H1 (cell line): ENCODE measurements at regions not wholly inside any gene's neighbourhood (a gene's known extent, or its start where the extent isn't known, plus 50 kb on each side); places are given as distances from the start of the nearest gene placed in this dataset.

Experiments
- CHD7 ChIP-seq: fragments of 300-600 bp; sonication (generic); IDR thresholded peaks from 2 replicates; pipeline ENCODE4 v1.7.1; 2012; ENCODE audit warnings: low read length, moderate library complexity, mild to moderate bottlenecking, inconsistent platforms; ENCODE audit not compliant: insufficient replicate concordance
- FOSL1 ChIP-seq: IDR thresholded peaks from 2 replicates; pipeline ENCODE4 v1.6.1; 2011; ENCODE audit warnings: mild to moderate bottlenecking, low read depth, low read length, moderate library complexity; ENCODE audit not compliant: insufficient read depth
- POU5F1 ChIP-seq: IDR thresholded peaks from 2 replicates; pipeline ENCODE4 v1.6.1; 2011; ENCODE audit warnings: low read depth, mild to moderate bottlenecking, low read length, moderate library complexity
- SIN3A ChIP-seq, 2 experiments: IDR thresholded peaks in 1 of 2; conservative IDR thresholded peaks in 1 of 2; 2 replicates each; pipeline ENCODE4 v1.6.1; 2011 to 2012; ENCODE audit warnings: low read length in 2 of 2, improper control_type of control experiment in 1 of 2, low read depth in 1 of 2, mild to moderate bottlenecking in 1 of 2
- SIX5 ChIP-seq: IDR thresholded peaks from 2 replicates; pipeline ENCODE4 v1.6.1; 2011; ENCODE audit warnings: mild to moderate bottlenecking, low read depth, low read length
- SP2 ChIP-seq: IDR thresholded peaks from 2 replicates; pipeline ENCODE4 v1.6.1; 2012; ENCODE audit warnings: mild to moderate bottlenecking, low read length, inconsistent platforms
- TAF1 ChIP-seq: IDR thresholded peaks from 2 replicates; pipeline ENCODE4 v1.6.1; 2011; ENCODE audit warnings: mild to moderate bottlenecking, low read depth, low read length
- TCF12 ChIP-seq: IDR thresholded peaks from 2 replicates; pipeline ENCODE4 v1.6.1; 2011; ENCODE audit warnings: low read depth, mild to moderate bottlenecking, low read length

GRCh38 chr18:77906103-77906892 lies 656.6 kb downstream of the GALR1 start (continued):
- no peak for TF ChIP-seq CHD7
- no peak for TF ChIP-seq TAF1
- TF ChIP-seq SIN3A (conservative IDR thresholded peaks at IDR 0.05 in 1 of 2, IDR thresholded peaks at IDR 0.05 in 1 of 2; ENCODE audit: low read depth in 1 of 2, low read length in 2 of 2), result no peak
- no peak for TF ChIP-seq FOSL1
- TF ChIP-seq SIX5, result no peak
- no peak for TF ChIP-seq SP2
- TF ChIP-seq TCF12, result no peak
- no peak for TF ChIP-seq POU5F1
